AG04450 (cell line): ENCODE measurements at regions not wholly inside any gene's neighbourhood (a gene's known extent, or its start where the extent isn't known, plus 50 kb on each side); places are given as distances from the start of the nearest gene placed in this dataset.

Experiments used
- CTCF ChIA-PET: fragments of 300-600, 350-600 bp; formaldehyde crosslinking; extraction: SDS; loops from one replicate; lab custom pipeline; 2022; ENCODE audit warnings: antibody characterized with exemption, inconsistent platforms; lab: Charles Lee
- POLR2A ChIA-PET: fragments of 350-600 bp; formaldehyde crosslinking; extraction: SDS; loops from one replicate; lab custom pipeline; 2021; ENCODE audit warnings: antibody characterized with exemption, inconsistent platforms; lab: Yijun Ruan, JAX
- DNase-seq: peaks from one replicate; pipeline ENCODE4 v3.0.0-alpha.2; 2011; ENCODE audit warnings: low read depth, low spot score
- H3K27ac ChIP-seq: one replicate; pipeline ENCODE4 v1.5.1; 2012; ENCODE audit warnings: low read depth, low read length, control low read depth
- H3K27me3 ChIP-seq: one replicate; pipeline ENCODE4 v1.6.0; 2012; ENCODE audit warnings: low read length; ENCODE audit not compliant: control insufficient read depth, insufficient read depth
- H3K4me3 ChIP-seq: 2 replicates; pipeline ENCODE4 v1.5.1; 2011; ENCODE audit warnings: mild to moderate bottlenecking, low read depth, low read length, control low read depth
- H3K9me3 ChIP-seq: 2 replicates; pipeline ENCODE4 v1.5.1; 2012; ENCODE audit warnings: low read length; ENCODE audit not compliant: control insufficient read depth, insufficient read depth
- TF ChIP-seq, protein P1 (sequence below): IDR thresholded peaks from 2 replicates; pipeline ENCODE4 v1.5.1; 2011; ENCODE audit warnings: low read depth, low read length, control low read depth, inconsistent platforms

DNA sequence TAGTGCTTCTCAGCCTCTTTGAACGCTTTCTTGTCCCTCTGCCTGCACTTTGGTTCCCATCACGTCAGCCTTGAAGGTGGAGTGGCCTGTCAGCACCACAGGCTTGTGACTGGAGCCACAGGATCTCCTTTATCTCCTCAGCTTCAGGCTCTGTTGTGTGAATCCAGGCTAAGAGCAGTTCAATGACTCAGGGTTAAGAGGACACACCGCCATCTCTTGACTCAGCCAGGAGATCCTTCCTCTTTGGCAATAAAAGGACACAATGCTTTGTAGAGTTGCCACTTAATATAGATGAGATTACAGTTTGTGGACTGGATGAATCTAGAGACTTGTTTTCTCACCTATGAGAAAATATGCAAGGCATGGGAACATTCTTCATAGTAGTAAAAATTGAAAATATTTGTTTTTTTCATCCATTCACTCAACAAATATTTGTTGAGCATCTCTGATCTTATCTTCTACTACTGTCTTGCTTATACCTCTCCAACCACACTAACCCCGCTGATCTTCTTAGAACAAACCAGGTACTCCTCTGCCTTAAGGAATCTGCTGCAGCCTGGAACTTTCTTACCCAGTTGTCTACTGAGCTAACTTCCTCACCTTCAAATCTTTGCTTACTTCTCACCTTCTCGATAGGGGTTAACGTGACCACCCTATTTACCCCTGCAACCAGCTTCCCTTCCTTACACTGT, 62.3 kb downstream of the UCHL1 start:
- ChIA-PET POLR2A (no interaction called here), CTCF (interaction anchor here (0.7 to 1.8 kb wide), 2 partner anchors 38 to 325 kb away, joined by 4 to 5 read pairs; no protein-coding TSS in a partner anchor)
- no peaks in the 10 kb centered on the region for H3K9me3 ChIP-seq
- H3K27ac ChIP-seq, result no peak overlapping the region
- TF ChIP-seq, protein P1, sequence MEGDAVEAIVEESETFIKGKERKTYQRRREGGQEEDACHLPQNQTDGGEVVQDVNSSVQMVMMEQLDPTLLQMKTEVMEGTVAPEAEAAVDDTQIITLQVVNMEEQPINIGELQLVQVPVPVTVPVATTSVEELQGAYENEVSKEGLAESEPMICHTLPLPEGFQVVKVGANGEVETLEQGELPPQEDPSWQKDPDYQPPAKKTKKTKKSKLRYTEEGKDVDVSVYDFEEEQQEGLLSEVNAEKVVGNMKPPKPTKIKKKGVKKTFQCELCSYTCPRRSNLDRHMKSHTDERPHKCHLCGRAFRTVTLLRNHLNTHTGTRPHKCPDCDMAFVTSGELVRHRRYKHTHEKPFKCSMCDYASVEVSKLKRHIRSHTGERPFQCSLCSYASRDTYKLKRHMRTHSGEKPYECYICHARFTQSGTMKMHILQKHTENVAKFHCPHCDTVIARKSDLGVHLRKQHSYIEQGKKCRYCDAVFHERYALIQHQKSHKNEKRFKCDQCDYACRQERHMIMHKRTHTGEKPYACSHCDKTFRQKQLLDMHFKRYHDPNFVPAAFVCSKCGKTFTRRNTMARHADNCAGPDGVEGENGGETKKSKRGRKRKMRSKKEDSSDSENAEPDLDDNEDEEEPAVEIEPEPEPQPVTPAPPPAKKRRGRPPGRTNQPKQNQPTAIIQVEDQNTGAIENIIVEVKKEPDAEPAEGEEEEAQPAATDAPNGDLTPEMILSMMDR, result no peak
- no peaks in the 10 kb centered on the region for H3K27me3 ChIP-seq
- DNase-seq, result no peak
- no peak overlapping the region for H3K4me3 ChIP-seq

DNA sequence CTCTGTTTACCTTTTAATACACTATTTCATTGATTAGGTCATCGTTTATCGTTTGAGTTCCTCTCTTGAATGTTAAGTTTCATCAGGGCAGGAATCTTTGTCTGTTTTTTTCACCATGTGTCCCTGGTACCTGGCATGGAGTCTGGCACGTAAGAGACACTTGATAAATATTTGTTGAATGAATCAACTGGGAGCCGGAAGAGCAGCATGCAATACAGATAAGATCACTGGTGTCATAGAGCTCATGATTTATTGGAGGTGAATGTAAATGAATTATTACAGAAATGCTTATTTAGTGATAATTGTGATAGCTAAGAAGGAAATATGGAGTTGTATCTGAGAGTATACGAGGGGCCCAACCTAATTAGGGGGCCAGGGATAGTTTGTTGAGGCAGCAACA, 62.8 kb downstream of the UCHL1 start:
- ChIA-PET POLR2A (no interaction called here), CTCF (interaction anchor here (0.6 to 1.8 kb wide), 3 partner anchors 38 to 324 kb away, joined by 3 to 5 read pairs (median 4); no protein-coding TSS in a partner anchor)
- Histone ChIP-seq H3K9me3 (no peaks in the 10 kb centered on the region), H3K27ac (no peak overlapping the region), H3K27me3 (no peaks in the 10 kb centered on the region), H3K4me3 (no peak overlapping the region)
- DNase-seq, result no peak
- TF ChIP-seq, protein P1, result no peak

DNA sequence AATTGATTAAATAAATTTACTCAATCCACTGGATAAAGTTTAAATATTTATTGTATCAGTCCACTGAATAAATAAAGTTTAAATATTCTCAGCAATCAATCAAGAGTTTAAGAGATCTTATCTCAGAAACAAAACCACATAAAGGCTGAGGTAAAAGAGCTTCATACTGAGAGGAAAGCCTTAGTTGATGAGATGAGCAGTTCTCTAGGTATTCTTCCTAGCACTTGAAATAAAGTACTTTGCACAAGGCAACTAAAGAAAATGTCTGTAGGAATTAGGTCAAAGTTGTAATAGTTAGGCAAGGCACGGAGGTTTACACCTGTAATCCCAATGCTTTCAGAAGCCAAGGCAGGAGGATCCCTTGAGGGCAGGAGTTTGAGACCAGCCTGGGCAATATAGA, 63.5 kb downstream of the UCHL1 start:
- Histone ChIP-seq H3K27ac (no peak overlapping the region), H3K27me3 (no peaks in the 10 kb centered on the region), H3K9me3 (no peaks in the 10 kb centered on the region), H3K4me3 (no peak overlapping the region)
- TF ChIP-seq, protein P1, result no peak
- POLR2A ChIA-PET, result no interaction called here
- CTCF ChIA-PET, result interaction anchor here (1.8 kb wide), 1 partner anchor 323 kb away, joined by 5 read pairs; no protein-coding TSS in a partner anchor
- DNase-seq, result no peak

DNA sequence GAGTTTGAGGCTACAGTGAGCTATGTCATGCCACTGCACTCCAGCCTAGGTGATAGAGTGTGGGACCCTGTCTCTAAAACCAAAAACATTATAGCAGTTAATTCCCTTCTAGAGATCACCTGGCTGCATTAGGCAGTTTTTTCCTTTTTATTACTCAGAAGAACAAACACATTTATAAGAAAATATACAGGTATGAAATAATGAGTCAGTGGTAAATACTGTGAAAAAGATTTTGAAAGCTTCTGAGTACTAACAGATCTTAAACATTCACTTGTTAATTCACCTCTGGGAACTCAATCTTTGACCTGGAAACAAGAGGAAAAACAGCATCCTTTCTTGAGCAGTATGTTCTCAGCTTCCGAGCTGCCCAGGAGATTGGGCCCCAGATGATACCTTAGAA, 64.1 kb downstream of the UCHL1 start:
- ChIA-PET CTCF (interaction anchor here (1.8 kb wide), 1 partner anchor 323 kb away, joined by 5 read pairs; no protein-coding TSS in a partner anchor), POLR2A (no interaction called here)
- DNase-seq, result no peak

More for the DNA sequence above, 64.1 kb downstream of the UCHL1 start:
- no peaks in the 10 kb centered on the region for H3K9me3 ChIP-seq
- H3K4me3 ChIP-seq, result no peak overlapping the region
- TF ChIP-seq, protein P1, result no peak
- no peaks in the 10 kb centered on the region for H3K27me3 ChIP-seq
- H3K27ac ChIP-seq, result no peak overlapping the region
